ENCODE measurements at regions not wholly inside any gene's neighbourhood (a gene's known extent, or its start where the extent isn't known, plus 50 kb on each side); places are given as distances from the start of the nearest gene placed in this dataset.

DNA sequence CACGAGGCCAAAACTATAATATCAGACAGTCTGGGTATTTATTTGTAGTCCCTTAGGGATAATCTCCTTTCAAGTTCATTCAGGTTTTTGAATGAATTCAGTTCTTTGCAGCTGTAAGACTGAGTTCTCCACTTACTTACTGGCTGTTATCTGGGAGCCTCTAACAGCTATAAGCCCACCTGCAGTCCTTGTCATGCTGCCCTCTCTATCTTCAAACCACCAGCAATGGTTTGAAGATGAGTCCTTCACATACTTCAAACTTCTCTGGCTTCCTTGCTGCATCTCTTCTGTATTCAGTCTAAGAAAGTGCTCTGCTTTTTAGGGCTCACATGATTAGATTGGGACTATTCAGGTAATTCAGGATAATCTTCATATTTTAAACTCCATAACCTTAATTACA, 154.5 kb upstream of the STT3B start:
- TF ChIP-seq, protein P1, sequence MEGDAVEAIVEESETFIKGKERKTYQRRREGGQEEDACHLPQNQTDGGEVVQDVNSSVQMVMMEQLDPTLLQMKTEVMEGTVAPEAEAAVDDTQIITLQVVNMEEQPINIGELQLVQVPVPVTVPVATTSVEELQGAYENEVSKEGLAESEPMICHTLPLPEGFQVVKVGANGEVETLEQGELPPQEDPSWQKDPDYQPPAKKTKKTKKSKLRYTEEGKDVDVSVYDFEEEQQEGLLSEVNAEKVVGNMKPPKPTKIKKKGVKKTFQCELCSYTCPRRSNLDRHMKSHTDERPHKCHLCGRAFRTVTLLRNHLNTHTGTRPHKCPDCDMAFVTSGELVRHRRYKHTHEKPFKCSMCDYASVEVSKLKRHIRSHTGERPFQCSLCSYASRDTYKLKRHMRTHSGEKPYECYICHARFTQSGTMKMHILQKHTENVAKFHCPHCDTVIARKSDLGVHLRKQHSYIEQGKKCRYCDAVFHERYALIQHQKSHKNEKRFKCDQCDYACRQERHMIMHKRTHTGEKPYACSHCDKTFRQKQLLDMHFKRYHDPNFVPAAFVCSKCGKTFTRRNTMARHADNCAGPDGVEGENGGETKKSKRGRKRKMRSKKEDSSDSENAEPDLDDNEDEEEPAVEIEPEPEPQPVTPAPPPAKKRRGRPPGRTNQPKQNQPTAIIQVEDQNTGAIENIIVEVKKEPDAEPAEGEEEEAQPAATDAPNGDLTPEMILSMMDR (IDR thresholded peaks at IDR 0.05; ENCODE audit: insufficient read depth, low read depth, low read length) = no peak
- H3K4me3 ChIP-seq (ENCODE audit: low read depth, low read length) = no peak overlapping the region
- DNase-seq (ENCODE audit: low read depth) = no peak

DNA sequence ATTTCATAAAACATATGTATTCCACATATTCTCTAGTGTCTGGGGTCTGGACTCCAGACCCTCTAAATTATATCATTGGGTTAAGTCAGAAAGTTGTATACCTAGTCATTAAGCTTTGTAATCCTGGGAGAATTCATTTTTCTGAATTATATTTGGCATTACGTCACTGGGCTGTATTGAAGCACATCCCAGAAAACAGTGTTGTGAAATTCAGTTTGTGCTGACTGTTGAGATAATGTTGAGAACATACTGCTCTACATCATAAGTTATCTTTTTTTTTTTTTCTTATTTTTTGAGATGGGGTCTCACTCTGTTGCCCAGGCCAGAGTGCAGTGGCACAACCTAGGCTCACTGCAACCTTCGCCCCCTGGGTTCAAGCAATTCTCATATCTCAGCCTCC, 153.1 kb upstream of the STT3B start:
- TF ChIP-seq, protein P1 (IDR thresholded peaks at IDR 0.05; ENCODE audit: insufficient read depth, low read depth, low read length) = no peak
- no peak overlapping the region for H3K4me3 ChIP-seq (ENCODE audit: low read depth, low read length)
- no peak for DNase-seq (ENCODE audit: low read depth)

DNA sequence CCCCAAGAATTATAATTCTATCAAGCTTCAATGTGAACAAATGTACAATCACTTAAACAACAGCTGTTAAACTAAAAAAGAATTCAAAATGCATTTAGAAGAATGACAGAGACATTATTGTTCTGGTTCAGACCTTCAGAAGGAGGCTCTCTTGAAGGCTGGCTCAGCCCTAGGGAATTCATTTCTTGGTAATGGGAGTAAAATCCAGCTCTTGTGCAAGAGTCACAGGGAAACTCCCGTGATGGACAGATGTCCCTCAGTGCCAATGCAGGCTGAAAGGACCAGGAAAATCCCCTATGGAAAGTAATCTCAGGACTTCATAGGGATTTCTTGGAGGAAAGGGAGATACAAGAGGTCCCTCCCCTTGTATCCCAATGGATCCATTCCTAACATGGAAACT, 149.9 kb upstream of the STT3B start:
- H3K4me3 ChIP-seq (ENCODE audit: low read depth, low read length) = no peak overlapping the region
- DNase-seq (ENCODE audit: low read depth) = no peak
- TF ChIP-seq, protein P1 (IDR thresholded peaks at IDR 0.05; ENCODE audit: insufficient read depth, low read depth, low read length) = no peak

DNA sequence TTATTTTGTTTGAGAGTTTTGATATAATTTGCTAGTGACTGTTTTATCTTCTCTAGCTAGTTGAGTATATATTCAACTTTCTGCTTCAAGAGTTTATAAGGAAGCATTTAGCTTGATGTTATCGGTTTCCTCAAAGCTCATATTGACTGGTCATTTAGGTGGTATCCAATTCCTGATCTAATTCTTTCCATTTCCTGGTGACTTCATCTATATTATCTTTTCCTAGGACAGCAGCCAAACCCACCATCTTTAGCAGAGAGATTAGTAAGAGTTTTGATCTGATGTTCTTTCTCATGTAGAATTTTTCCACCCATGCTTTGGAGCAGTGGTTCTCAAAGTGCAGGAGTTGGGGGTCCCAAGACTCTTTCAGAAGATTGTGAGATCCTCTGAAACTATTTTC, 148.6 kb upstream of the STT3B start:
- no peak for DNase-seq (ENCODE audit: low read depth)
- H3K4me3 ChIP-seq (ENCODE audit: low read depth, low read length) = no peak overlapping the region
- TF ChIP-seq, protein P1 (IDR thresholded peaks at IDR 0.05; ENCODE audit: insufficient read depth, low read depth, low read length) = no peak

DNA sequence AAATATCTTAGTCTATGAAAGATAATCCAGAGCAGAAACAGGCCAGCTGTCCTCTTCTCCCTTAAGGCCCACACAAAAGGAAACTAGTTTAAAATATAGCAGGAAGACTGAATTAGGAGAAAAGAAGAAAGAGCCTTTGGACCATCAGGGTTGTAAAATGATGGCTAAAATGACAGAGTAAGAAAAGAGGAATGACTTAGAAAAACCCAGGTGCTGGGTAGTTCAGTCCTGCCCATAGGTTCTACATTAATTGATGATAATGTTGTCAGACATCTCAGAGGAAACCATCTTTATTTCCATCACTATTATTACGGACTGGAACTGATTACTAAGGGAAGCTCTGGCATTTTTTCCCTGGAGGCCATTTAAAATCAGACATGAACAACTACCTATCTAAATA, 142.8 kb upstream of the STT3B start:
- no peak overlapping the region for H3K4me3 ChIP-seq (ENCODE audit: low read depth, low read length)
- DNase-seq (ENCODE audit: low read depth) = no peak
- TF ChIP-seq, protein P1 (IDR thresholded peaks at IDR 0.05; ENCODE audit: insufficient read depth, low read depth, low read length) = no peak

DNA sequence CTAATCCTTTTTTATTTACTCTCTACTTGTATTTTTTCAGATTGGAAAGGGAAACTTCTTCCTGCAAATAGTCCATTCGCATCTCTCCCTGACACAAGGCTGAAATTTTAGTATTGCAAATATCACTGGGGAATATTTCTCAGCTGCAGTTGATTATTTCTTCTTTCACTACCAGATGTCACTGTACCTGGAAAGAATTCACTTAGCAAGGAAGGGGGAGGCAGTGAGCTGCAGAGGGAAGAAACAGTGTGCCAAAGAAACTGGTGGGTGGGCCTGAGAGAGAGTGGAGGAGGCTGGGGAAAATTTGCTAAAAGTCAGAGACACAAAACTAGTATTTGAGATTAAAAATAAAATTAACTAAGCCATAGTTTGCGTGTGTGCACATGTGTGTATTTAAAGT, 142.3 kb upstream of the STT3B start:
- no peak for DNase-seq (ENCODE audit: low read depth)
- no peak overlapping the region for H3K4me3 ChIP-seq (ENCODE audit: low read depth, low read length)
- TF ChIP-seq, protein P1 (IDR thresholded peaks at IDR 0.05; ENCODE audit: insufficient read depth, low read depth, low read length) = no peak

DNA sequence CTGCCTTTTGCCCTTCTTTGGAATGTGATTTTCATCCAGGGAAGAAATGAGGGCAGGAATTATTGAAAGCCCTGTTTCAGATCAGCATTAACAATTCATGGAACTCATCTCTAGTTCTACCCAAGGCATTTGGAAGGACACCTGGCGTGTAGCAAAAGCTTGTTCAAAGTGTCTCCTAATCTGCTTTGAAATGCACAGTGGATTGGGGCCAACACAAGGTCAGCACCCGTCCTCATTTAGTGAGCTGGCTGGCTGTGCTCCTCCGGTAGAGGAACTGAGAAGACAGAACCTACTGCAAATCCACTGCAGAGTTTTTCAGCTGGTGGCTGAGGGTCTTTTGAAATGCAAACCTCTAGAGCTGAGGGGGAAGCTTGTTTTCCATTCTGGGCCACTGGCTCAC, 141.6 kb upstream of the STT3B start:
- H3K4me3 ChIP-seq (ENCODE audit: low read depth, low read length) = no peak overlapping the region
- TF ChIP-seq, protein P1 (IDR thresholded peaks at IDR 0.05; ENCODE audit: insufficient read depth, low read depth, low read length) = no peak
- no peak for DNase-seq (ENCODE audit: low read depth)
